H9 (cell line): ENCODE measurements at regions not wholly inside any gene's neighbourhood (a gene's known extent, or its start where the extent isn't known, plus 50 kb on each side); places are given as distances from the start of the nearest gene placed in this dataset.

ENCODE experiments used
- DNase-seq: peaks from one replicate; pipeline ENCODE4 v3.0.0-alpha.2; 2017
- H2AFZ ChIP-seq: one replicate; pipeline ENCODE4 v1.6.1; 2013; ENCODE audit warnings: mild to moderate bottlenecking, low read length, control low read depth, moderate library complexity
- H2AK5ac ChIP-seq: 2 replicates; pipeline ENCODE4 v1.6.1; 2013; ENCODE audit warnings: low read length, control low read depth, mixed read lengths; ENCODE audit not compliant: insufficient read length
- H2BK120ac ChIP-seq: one replicate; pipeline ENCODE4 v1.6.1; 2013; ENCODE audit warnings: low read depth, mild to moderate bottlenecking, low read length, control low read depth, inconsistent platforms; ENCODE audit not compliant: poor library complexity, severe bottlenecking
- H2BK12ac ChIP-seq: 2 replicates; pipeline ENCODE4 v1.6.1; 2013; ENCODE audit warnings: low read length, control low read depth, mixed read lengths, low read depth; ENCODE audit not compliant: insufficient read length
- H2BK15ac ChIP-seq: 2 replicates; pipeline ENCODE4 v1.6.1; 2013; ENCODE audit warnings: low read depth, low read length, control low read depth
- H2BK20ac ChIP-seq: one replicate; pipeline ENCODE4 v1.6.1; 2013; ENCODE audit warnings: low read depth, mild to moderate bottlenecking, low read length, control low read depth, inconsistent platforms; ENCODE audit not compliant: poor library complexity, severe bottlenecking
- H2BK5ac ChIP-seq: 2 replicates; pipeline ENCODE4 v1.6.1; 2013; ENCODE audit warnings: low read length, control low read depth, mixed read lengths; ENCODE audit not compliant: insufficient read length
- H3K14ac ChIP-seq: 2 replicates; pipeline ENCODE4 v1.6.1; 2013; ENCODE audit warnings: low read length, control low read depth; ENCODE audit not compliant: insufficient read depth
- H3K18ac ChIP-seq: 2 replicates; pipeline ENCODE4 v1.6.1; 2013; ENCODE audit warnings: low read depth, mild to moderate bottlenecking, mixed read lengths, low read length, control low read depth; ENCODE audit not compliant: insufficient read length
- H3K23ac ChIP-seq: 2 replicates; pipeline ENCODE4 v1.6.1; 2013; ENCODE audit warnings: low read length, control low read depth, mixed read lengths, low read depth; ENCODE audit not compliant: insufficient read length
- H3K23me2 ChIP-seq: 2 replicates; pipeline ENCODE4 v1.6.1; 2013; ENCODE audit warnings: low read depth, mild to moderate bottlenecking, mixed read lengths, low read length, control low read depth; ENCODE audit not compliant: insufficient read length, poor library complexity, severe bottlenecking
- H3K27ac ChIP-seq: 2 replicates; pipeline ENCODE4 v1.5.1; 2013; ENCODE audit warnings: low read length, control low read depth, mixed read lengths, low read depth; ENCODE audit not compliant: insufficient read length
- H3K27me3 ChIP-seq: 2 replicates; pipeline ENCODE4 v1.6.1; 2013; ENCODE audit warnings: low read length, control low read depth, inconsistent platforms; ENCODE audit not compliant: insufficient read depth
- H3K4ac ChIP-seq: 2 replicates; pipeline ENCODE4 v1.6.1; 2013; ENCODE audit warnings: low read depth, mild to moderate bottlenecking, control low read depth, inconsistent platforms, low read length, moderate library complexity
- H3K4me1 ChIP-seq: 2 replicates; pipeline ENCODE4 v1.6.1; 2013; ENCODE audit warnings: low read length, control low read depth, inconsistent platforms; ENCODE audit not compliant: insufficient read depth
- H3K4me2 ChIP-seq: 2 replicates; pipeline ENCODE4 v1.6.1; 2013; ENCODE audit warnings: low read length, control low read depth, mixed read lengths; ENCODE audit not compliant: insufficient read length, insufficient read depth
- H3K56ac ChIP-seq: 2 replicates; pipeline ENCODE4 v1.6.1; 2013; ENCODE audit warnings: low read depth, mild to moderate bottlenecking, mixed read lengths, low read length, control low read depth; ENCODE audit not compliant: insufficient read length
- H3K79me1 ChIP-seq: 2 replicates; pipeline ENCODE4 v1.6.1; 2013; ENCODE audit warnings: low read depth, mild to moderate bottlenecking, moderate library complexity, low read length, control low read depth, inconsistent platforms; ENCODE audit not compliant: insufficient read depth, poor library complexity, severe bottlenecking
- H3K79me2 ChIP-seq: 2 replicates; pipeline ENCODE4 v1.6.1; 2013; ENCODE audit warnings: low read length, control low read depth, inconsistent platforms; ENCODE audit not compliant: insufficient read depth
- H3K9ac ChIP-seq: 2 replicates; pipeline ENCODE4 v1.6.1; 2013; ENCODE audit warnings: low read length, control low read depth, mixed read lengths; ENCODE audit not compliant: insufficient read length; ENCODE audit errors: extremely low read depth
- H3K9me3 ChIP-seq: one replicate; pipeline ENCODE4 v1.6.1; 2013; ENCODE audit warnings: low read depth, low read length, inconsistent platforms; ENCODE audit not compliant: control insufficient read depth
- H3T11ph ChIP-seq: one replicate; pipeline ENCODE4 v1.6.1; 2013; ENCODE audit warnings: mild to moderate bottlenecking, low read length, control low read depth, inconsistent platforms
- H4K20me1 ChIP-seq: one replicate; pipeline ENCODE4 v1.6.1; 2013; ENCODE audit not compliant: control insufficient read depth, insufficient read length, insufficient read depth
- H4K5ac ChIP-seq: 2 replicates; pipeline ENCODE4 v1.6.1; 2013; ENCODE audit warnings: low read depth, mild to moderate bottlenecking, mixed read lengths, low read length, control low read depth; ENCODE audit not compliant: insufficient read length
- H4K8ac ChIP-seq: replicated peaks from 2 replicates; pipeline ENCODE4 v1.6.1; 2013; ENCODE audit warnings: low read length, control low read depth, mixed read lengths, low read depth; ENCODE audit not compliant: insufficient read length
- H4K91ac ChIP-seq: 2 replicates; pipeline ENCODE4 v1.6.1; 2013; ENCODE audit warnings: low read depth, mild to moderate bottlenecking, moderate library complexity, mixed read lengths, low read length, control low read depth; ENCODE audit not compliant: insufficient read length
- H3K27ac Mint-ChIP-seq, 3 experiments: 2 replicates in 2 of 3; 3 replicates in 1 of 3; pipeline ENCODE4 v1.8.0; 2020 to 2021; ENCODE audit warnings: mixed read lengths in 3 of 3, mild to moderate bottlenecking in 1 of 3, moderate library complexity in 1 of 3
- H3K27me3 Mint-ChIP-seq: 2 replicates; pipeline ENCODE4 v1.8.0; 2021; ENCODE audit warnings: low read depth, mild to moderate bottlenecking, moderate library complexity, mixed read lengths
- H3K36me3 Mint-ChIP-seq, 3 experiments: 2 replicates in 2 of 3; 3 replicates in 1 of 3; pipeline ENCODE4 v1.8.0; 2020 to 2021; ENCODE audit warnings: low read depth in 3 of 3, mixed read lengths in 3 of 3; ENCODE audit not compliant: insufficient read depth in 1 of 3
- H3K4me1 Mint-ChIP-seq, 2 experiments: 2 replicates each; pipeline ENCODE4 v1.8.0; 2020; ENCODE audit warnings: mixed read lengths in 2 of 2
- H3K4me3 Mint-ChIP-seq, 2 experiments: 2 replicates in 1 of 2; 3 replicates in 1 of 2; pipeline ENCODE4 v1.8.0; 2020 to 2021; ENCODE audit warnings: mild to moderate bottlenecking in 2 of 2, mixed read lengths in 2 of 2, moderate library complexity in 1 of 2
- H3K9me3 Mint-ChIP-seq, 2 experiments: 2 replicates in 1 of 2; 3 replicates in 1 of 2; pipeline ENCODE4 v1.8.0; 2020; ENCODE audit warnings: mild to moderate bottlenecking in 2 of 2, mixed read lengths in 2 of 2, moderate library complexity in 1 of 2
- WGBS: extraction: QIAGEN DNeasy Blood & Tissue Kit; methylation state at CpG from one replicate; pipeline ENCODE4 v1.1.7; 2013; ENCODE audit warnings: missing lambda C conversion rate, low lambda C conversion rate, mixed read lengths; ENCODE audit not compliant: insufficient read length; ENCODE audit errors: extremely low coverage; 5-methylcytosine and 5-hydroxymethylcytosine counted together
- TF ChIP-seq, protein P1 (sequence below): fragments of 200-600 bp; sonication (generic); conservative IDR thresholded peaks from 3 replicates; pipeline ENCODE4 v1.8.0; 2021; ENCODE audit warnings: antibody characterized with exemption, mild to moderate bottlenecking

DNA sequence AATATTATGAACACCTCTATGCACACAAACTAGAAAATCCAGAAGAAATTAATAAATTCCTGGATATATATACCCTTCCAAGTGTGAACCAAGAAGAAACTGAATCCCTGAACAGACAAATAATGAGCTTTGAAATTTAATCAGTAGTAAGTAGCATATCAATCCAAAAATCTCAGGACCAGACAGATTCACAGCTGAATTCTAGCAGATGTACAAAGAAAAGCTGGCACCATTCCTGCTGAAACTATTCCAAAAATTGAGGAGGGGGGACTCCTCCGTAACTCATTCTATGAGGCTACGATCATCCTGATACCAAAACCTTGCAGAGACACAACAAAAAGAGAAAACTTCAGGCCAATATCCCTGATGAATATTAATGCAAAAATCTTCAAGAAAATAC, 67.0 kb upstream of the PDE7B start:
- Histone ChIP-seq H2BK5ac (no peak overlapping the region), H2AFZ (no peak overlapping the region), H2BK120ac (no peak overlapping the region), H4K20me1 (no peaks in the 10 kb centered on the region), H2BK20ac (no peak overlapping the region), H3K27ac (no peak overlapping the region), H3K9ac (no peak overlapping the region), H3K9me3 (no peaks in the 10 kb centered on the region), H3K14ac (no peak overlapping the region), H3K23ac (no peak overlapping the region), H3K18ac (no peak overlapping the region), H2BK15ac (no peak overlapping the region), H2BK12ac (no peak overlapping the region), H3K56ac (no peak overlapping the region), H3K27me3 (no peaks in the 10 kb centered on the region), H3K23me2 (no peaks in the 10 kb centered on the region), H2AK5ac (no peak overlapping the region), H3K79me1 (no peaks in the 10 kb centered on the region), H3T11ph (no peak overlapping the region), H4K8ac (no peak overlapping the region), H4K5ac (no peak overlapping the region), H3K4ac (no peak overlapping the region), H3K79me2 (no peaks in the 10 kb centered on the region), H3K4me1 (no peaks in the 10 kb centered on the region), H3K4me2 (no peak overlapping the region), H4K91ac (no peak overlapping the region)
- Mint-ChIP-seq H3K4me1 (no peaks in the 10 kb centered on the region), H3K27me3 (peaks cover 1% of the 10 kb centered on the region; the same call in 1 of the 2 replicates), H3K9me3 (no peaks in the 10 kb centered on the region), H3K4me3 (no peak overlapping the region), H3K27ac (no peak overlapping the region), H3K36me3 (no peaks in the 10 kb centered on the region)
- WGBS, result no CpG with 5 or more reads among the region's 2 CpGs
- DNase-seq, result no peak
- TF ChIP-seq, protein P1, sequence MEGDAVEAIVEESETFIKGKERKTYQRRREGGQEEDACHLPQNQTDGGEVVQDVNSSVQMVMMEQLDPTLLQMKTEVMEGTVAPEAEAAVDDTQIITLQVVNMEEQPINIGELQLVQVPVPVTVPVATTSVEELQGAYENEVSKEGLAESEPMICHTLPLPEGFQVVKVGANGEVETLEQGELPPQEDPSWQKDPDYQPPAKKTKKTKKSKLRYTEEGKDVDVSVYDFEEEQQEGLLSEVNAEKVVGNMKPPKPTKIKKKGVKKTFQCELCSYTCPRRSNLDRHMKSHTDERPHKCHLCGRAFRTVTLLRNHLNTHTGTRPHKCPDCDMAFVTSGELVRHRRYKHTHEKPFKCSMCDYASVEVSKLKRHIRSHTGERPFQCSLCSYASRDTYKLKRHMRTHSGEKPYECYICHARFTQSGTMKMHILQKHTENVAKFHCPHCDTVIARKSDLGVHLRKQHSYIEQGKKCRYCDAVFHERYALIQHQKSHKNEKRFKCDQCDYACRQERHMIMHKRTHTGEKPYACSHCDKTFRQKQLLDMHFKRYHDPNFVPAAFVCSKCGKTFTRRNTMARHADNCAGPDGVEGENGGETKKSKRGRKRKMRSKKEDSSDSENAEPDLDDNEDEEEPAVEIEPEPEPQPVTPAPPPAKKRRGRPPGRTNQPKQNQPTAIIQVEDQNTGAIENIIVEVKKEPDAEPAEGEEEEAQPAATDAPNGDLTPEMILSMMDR, result no peak
